ENCODE measurements at regions not wholly inside any gene's neighbourhood (a gene's known extent, or its start where the extent isn't known, plus 50 kb on each side); places are given as distances from the start of the nearest gene placed in this dataset.
"Not testable (repeated sequence)": the region's sequence is repeated elsewhere in the genome, so short reads cannot be mapped to it uniquely, and the experiment has no call there.

DNA sequence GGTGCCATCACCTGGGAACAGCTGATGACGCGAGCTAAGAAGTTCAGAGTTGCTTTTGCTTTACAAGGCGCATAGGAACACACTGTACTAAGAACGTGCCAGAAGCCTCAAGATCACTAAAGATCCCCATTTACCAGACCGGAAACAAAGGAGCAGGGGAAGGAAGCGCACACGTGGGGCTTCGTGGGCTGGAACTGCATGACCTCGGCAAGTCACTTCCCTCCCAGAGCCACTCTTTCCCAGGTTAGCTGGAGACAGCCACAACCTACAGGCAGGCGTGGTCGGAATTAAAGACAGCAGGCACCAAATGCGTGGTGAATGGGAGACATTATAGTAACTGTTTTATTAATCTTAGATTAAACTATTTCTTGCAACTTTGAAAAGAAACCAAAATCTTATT, 154.9 kb upstream of the IQSEC1 start:
- not testable (repeated sequence) for DNase-seq (ENCODE audit: low read depth in 2 of 2)

DNA sequence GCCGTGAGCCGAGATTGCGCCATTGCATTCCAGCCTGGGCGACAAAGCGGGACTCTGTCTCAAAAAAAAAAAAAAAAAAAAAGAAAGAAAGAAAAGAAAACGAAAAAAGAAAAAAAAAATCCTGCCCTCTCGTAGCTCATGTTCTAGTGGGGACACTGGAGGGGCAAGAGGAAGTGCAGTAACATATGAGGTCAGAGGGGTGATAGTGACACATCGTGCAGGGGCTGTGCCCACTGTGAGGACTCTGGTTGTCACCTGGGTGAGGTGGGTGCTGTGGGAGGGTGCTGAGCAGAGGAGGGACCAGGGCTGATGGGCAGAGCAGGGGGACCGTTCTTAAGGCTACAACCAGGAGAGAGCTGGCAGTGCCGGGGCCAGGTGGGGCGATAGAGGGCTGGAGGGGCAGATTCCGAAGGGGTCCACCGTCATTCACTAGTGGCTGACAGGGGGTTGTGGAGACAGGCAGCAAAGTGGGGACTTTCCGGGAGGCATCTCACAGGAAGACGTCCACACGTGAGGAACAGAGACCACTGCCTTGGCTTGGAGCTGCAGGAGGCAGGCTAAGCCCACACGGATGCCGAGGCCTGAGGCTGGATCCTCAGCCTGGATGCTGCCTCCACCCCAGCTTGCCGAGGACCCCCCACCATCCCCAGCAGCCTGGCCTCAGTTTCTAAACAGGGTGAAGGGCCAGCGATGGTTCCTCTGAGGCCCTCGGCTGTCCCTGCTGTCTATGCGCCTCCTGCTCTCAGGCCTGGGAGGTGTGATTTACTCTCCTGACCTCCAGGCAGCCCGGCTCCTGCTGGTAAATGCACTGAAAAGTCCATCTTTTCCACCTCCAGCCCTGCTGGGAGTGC, 154.3 kb upstream of the IQSEC1 start:
- DNase-seq (ENCODE audit: low read depth in 2 of 2): no peak

DNA sequence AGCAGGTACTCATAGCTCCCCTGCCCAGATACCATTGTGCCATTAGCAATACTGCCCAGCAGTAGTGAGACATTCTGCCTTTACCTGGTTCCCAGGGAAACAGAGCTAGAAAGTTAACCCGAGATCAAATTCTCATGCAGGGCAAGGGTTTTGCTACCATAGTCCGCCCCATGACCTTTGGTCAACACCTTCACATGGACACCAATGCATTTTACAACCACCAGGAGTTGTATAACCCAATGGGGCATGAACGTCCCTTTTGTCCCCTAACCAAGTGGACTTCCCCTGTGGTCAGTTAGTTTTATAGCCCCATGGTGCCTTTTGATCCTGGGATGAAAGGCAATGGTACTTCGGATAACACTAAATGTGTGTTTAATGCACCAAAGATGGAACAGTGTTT, 151.7 kb upstream of the IQSEC1 start:
- DNase-seq (ENCODE audit: low read depth in 2 of 2): no peak

DNA sequence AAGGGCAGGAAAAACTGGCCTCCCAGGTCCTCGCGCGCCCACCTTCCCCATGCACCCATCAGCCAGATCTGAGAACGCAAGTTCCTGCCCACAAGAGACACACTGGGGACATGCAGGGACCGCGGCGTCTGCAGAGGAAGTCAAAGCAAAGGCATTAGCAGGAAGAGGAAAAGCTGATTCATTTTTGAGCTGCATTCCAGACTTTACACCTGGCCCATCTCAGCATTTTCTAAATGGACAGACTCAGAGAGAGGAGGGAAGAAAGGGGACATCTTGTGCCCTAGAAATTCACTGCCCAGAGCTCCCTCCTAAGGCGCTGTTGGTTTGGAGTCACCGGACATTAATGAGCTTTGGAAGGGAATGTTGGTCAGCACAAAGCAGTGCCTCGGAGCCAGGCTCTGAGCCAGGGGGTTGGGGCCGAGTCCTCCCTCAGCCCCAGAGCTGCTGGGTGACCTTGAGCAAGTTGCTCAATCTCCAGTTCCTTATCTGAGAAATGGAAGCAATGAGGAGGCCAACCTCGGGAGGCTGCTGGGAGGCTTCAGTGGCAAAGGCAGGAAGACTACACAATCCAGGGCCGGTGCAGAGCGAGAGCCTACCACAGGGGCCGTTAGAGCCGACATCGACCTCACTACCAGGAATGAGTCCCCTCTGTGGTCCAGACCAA, 150.5 kb upstream of the IQSEC1 start:
- DNase-seq (ENCODE audit: low read depth in 2 of 2): peak in 1 of 2 donors; percentile 46

DNA sequence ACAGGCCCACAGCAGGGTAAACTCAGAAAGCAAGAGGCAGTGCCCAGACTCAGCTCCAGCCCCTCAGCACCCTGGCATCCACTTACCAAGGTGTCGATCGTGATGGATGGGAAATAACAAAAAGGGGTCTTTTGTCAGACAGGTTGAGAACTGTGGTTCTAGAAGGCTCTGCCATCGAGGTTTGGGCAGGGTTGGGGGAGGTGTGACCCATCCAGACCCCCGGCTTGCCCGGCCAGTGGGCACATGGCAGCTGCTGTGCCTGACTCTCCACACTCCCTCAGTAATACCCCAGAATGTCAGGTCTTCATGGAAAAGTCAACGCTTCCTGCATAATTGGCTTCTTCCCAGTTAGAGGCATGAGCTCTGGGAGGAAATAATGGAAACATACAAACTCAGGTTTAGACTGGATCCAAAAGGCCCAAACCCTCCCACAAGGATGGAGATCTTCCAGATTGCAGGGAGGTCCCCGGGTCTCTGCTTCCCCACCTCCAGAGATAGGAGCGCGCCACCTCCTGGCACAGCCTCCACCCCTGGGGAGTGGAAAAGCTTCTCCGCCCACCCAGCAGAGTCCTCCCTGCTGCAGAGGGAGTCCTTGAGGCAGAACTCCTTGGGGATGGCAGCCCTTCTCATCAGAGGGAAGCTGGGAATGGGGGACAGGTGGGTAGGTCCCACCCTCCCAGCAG, 149.8 kb upstream of the IQSEC1 start:
- DNase-seq (ENCODE audit: low read depth in 2 of 2): peak in 1 of 2 donors; percentile 13

DNA sequence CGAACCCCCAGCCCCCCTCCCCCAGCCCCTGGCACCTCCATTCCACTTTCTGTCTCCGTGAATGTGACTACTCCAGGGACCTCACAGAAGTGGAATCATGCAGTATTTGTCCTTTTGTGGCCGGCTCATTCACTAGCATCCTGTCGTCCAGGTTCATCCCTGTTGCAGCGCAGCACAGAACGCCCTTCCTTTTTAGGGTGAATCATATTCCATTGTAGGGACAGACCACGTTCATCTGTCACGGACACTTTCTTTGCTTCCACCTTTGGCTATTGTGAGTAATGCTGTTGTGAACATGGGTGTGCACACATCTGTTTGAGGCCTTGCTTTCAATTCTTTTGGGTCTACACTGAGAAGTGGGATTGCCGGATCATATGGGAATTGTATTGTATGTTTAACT, 148.9 kb upstream of the IQSEC1 start:
- peak in 1 of 2 donors; percentile 58 for DNase-seq (ENCODE audit: low read depth in 2 of 2)

DNA sequence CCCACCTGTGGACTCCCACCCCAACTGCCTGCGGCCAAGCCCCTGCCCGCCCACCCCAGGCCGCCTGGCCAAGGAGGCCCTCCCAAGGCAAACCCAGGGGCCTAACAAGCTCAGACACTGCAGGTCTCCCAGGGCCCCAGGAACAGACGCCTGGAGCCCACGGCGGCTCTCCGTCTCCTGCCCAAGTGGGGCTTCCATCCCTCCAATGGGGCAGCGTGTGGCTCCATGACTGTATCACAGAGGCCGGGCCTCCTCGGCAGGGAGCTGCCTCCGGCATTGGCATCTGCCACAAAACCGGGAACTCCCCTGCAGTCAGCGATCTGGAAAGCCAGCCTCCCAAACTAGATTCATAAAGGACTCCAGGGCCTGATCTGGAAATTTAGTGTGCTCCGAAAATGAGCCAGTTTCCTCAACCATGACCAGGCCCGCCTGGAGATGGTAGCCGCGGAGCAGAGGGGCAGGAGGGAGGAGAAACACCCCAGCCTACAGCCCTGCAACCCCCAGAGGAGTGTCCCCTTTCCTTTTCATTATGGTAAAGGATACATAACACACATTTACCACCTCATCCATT, 148.3 kb upstream of the IQSEC1 start:
- no peak for DNase-seq (ENCODE audit: low read depth in 2 of 2)

DNA sequence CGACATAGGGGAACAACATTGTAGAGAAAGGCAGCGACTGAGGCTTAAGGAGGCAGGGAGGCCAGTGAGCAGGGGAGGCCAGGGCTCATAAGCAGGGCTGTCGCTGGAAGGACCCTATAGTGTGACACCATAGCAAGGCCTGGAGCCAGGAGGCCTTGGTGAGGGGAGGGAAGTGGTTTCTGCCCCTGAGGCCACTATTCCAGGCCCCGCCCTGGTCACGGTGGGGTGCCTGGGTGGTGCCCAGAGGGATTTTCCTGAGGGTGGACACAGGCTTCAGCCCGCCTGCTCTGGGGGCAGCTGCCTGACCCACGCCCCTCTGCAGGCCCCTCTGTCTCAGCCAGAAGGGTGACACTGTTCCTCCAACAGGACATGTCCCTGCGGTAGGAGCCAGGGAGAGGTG, 147.8 kb upstream of the IQSEC1 start:
- no peak for DNase-seq (ENCODE audit: low read depth in 2 of 2)

DNA sequence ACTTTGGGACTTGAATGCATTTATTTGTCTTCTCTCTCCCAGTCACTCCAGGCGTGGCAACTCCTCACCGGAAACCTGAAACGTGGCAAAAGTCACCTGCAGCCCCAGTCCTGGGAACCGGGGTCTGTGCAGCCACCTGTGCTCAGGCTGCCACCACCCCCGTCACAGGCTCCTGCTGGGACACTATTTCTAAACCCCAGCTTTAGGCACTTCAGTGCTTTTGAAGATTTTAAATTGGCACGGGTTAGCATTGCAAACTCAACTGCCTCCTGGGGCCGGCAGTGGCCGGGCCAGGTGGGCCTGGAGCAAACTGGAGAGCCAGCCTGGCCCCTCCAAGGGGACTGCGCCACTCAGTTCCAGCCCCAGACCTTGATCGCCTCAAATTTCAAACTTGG, 146.7 kb upstream of the IQSEC1 start:
- DNase-seq (ENCODE audit: low read depth in 2 of 2): no peak

DNA sequence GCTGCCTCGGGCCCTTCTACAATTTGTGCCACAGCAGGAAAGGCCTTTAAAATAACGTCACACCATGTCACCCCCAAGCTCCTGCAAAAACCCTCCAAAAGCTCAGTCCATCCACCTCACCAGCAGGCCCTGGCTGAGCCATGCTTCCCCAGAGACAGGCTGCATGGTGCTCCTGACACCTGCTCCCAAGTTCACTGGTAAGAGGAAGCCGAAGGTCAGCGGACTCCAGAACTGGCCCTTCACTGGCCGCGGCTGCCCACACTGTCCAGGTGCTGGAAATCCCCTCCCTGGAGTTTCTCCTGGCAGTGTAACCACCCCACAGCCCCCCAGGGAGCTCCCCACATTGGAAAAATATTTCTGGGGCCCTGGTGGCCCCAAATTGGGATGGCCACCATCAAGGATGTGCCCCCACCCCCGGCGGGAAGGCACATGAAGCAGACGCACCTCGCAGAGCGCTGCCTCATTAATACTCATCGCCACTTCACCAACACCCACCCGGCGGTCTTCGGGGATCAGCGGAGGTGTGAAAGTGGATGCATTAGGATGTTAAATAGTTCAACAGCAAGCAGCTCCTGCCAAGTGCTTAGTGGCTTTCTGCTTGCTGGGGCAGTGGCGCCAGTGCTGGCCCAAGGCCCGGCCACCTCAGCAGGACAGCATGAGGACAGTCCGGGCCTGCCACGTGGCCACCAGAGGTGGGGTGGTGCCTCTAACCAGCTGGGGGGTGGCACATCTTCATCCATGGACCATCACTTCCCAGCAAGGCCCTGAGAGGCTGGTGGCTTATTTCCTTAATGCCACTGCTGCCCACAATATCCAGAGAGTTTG, 146.1 kb upstream of the IQSEC1 start:
- DNase-seq (ENCODE audit: low read depth in 2 of 2): no peak

DNA sequence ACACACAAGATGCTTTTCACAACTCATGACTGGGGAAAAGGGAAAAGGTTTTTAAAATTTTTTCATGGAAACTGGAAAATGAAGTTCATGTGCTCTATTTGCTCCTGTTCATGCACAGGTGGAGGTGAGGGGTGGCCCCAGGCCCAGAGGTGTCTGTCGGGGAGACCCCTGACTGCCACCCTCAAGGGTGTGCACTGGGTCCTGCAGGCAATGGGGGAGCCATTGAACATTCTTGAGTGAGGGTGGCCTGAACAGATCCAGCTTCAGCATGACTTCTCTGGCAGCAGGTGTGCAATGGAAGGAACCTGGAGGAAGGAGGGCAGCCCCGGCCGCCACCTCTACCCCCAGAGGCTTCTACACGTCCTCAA, 145.3 kb upstream of the IQSEC1 start:
- DNase-seq (ENCODE audit: low read depth in 2 of 2): no peak

DNA sequence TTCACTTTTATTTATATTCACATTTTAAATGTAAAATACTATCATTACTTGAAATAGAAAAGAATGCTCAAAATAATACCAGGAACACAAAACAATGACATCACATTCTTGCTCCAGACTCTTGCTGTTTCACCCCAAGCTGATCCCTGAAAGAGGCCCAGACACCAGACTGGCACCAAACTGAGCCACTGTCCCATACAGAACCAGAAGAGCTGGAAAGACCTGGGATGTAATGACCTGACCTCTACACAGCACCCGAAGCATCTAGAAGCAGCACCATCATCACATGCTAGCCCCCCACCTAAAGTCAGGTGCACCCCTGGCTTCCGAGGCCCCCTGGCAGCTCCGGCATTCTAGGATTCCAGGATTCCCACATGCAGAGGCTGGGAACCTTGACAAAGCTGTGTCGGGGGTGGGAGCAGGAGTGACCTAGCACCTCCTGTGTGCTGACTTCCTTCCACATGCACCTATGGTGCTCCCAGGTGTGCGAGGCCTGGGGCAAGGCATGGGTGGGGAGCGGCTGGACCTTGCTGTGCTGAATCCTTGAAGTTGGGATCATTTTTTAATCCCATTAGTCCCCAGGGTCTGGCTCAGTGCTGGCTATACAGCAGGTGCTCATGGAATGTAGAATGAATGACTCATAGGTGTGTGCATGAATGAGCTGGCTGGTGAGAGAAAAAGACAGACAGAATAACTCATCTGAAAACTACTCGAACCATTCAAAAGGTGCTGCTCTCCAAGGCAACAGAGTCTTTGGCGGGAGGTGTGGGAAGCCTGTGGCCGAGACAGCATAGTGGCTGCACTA, 144.7 kb upstream of the IQSEC1 start:
- peak in 1 of 2 donors; percentile 48 for DNase-seq (ENCODE audit: low read depth in 2 of 2)

DNA sequence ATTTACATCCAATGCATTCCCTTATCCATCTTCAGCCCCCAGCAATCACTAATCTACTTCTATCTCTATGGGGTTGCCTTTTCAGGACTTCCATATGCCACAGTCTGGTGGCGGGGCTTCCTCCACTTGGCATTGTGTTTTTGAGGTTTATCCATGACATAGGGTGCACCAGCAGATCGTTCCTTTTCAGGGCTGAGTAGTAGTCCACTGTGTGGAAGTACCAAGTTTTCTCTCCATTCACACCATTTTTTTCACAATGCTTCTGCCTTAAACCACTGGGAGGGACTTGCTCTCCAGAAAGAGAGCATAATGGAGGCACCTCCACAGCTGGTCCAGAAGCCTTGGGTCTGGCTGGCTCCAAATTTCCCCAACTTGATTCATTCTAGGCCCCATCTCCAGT, 144.0 kb upstream of the IQSEC1 start:
- DNase-seq (ENCODE audit: low read depth in 2 of 2): no peak

DNA sequence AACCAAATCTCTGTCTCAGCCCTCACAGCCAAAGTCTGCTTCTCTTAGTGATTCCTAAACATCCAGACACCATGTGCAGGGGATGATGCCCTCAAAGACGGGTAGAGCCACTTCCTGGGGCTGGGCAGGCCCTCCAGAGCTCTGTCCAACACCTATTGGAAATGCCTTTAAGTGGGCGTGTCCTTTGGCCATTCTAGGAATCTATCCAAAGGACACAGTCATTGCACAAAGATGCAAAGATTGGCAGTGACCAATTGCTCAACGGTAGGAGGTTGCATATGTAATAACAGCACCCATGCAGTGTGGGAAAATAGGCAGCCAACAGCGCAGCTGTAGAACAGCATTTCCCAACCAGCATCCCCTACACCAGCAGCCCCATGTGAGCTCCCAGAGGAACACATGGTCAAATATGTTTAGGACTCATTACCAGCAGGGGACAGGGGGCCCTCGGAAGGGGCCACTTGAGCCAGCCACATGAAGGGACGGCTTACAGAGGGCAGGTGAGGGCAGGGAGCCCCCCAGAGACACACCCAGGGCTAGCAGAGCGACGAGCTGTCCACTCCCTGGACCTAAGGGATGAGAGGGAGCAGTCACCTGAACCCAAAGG, 142.8 kb upstream of the IQSEC1 start:
- no peak for DNase-seq (ENCODE audit: low read depth in 2 of 2)

DNA sequence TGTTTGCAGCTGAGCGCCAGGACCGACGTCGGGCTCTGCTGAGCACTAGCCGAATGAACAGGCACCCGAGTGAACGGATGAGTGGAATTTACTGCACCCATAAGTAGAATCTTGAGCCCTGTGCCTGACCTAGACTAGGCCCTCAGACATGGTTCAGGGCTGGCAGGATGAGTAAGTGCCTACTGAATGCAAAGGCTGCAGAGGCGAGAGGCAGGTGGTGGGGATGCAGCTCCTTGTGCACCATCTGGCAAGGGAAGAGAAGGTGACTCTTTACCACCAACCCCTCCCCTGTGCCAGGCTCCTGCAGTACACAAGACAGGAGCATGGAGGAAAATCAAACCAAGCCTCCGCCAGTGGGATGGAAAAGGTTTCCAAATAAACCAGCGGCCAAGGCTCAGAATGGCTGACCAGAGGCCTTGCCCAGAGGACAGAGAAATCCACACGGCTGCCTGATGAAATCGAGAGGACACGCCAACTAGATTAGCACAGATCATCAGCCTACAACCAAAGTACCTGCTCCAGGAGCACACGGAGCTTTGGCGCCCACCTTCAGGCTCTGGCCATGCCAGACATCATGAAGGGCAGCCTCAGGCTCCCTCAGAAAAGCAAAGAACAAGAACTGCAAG, 141.7 kb upstream of the IQSEC1 start:
- DNase-seq (ENCODE audit: low read depth in 2 of 2): no peak

DNA sequence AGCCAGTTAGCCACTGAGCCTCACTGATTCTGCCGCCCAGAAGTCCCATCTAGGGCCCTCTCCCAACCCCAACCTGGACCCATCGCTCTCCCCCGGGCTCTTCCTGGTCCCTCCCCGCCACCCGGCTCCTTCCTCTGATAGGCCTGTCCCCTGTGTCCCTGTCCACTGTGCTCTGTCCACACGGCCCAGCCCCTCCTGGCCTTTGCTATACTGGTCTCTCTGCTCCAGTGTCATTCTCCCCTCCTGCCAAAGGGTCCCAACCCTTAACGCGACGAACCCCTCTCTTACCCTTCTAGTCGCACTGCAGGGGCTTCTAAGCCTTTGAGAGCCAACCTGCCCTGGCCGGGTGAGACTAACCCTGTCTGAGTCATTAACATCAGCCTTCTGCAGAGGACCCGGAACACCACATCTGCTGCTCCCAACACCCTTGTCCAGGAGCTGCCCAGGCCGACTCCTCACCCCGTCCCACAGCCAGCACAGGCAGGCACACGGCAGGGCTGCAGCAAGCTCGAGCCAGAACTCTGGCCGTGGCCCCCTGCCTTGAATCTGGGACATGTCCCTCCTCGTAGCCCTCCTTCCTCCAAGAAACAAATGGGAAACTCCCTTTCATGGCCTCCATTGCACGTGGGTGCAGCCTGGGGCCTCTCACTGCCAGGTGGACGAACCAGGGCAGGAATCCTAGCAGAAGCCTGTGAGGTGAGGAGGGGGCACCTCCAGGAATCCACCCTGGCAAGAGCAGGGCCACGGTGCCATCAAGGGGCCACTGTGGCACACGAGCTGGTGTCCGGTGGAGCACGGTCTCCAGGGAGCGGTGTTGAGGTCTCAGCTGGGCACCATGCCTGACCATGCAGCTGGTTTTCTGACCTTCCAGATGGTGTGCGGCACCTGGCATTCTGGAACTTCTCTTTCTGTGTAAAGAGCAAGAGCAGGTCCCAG, 140.9 kb upstream of the IQSEC1 start:
- no peak for DNase-seq (ENCODE audit: low read depth in 2 of 2)

DNA sequence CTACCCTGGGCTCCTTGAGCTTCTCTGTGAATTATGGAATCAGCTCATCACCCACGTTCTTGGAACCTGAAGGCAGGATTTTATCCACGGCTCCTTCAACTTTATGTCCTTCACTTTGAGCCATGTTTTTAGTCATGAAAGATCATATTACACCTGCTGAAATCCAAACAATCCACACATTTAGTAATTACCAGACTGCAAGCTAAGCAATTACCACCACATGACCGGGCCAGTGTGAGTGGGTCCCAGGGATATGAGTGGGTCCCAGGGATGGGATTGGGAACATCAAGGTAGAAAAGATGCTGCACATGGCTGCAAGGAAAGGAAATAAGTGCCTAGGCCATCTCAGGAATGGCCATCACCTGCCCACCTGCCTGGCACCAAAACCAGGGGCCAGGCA, 140.3 kb upstream of the IQSEC1 start:
- no peak for DNase-seq (ENCODE audit: low read depth in 2 of 2)

DNA sequence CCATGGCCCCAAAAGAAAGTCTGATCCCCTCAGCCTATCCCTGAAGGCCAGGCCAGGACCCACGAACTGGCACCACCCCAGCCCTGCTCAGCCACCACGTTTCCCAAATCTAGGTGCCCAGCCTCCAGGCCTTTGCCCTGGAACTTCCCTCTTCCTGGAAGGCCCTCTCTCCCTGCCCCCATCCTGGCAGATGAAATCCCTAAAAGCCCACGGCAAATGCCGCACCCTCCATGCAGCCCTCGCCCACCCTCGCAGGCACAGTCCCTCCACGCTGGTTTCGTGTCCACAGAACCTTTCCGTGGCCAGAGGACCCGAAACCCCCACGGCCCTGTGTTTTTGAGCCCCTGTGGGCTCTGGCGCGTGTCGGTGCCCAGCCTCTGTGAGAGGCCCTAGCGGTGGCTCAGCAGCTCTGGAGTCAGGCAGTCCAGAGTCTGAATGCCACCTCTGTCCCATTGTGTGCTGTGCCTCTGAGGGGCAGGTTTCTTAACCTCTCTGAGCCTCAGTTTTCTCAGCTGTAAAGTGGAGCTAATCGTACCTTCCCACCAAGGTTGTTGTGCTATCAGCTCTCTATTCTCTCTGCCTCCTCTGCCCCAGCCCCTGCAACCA, 138.5 kb upstream of the IQSEC1 start:
- no peak for DNase-seq (ENCODE audit: low read depth in 2 of 2)
